Suprapubic skin (tissue), 4 donors: ENCODE measurements at regions not wholly inside any gene's neighbourhood (a gene's known extent, or its start where the extent isn't known, plus 50 kb on each side); places are given as distances from the start of the nearest gene placed in this dataset.
A peak's percentile ranks its signal among the peaks of the same experiment; 100 is the strongest.

Experiments
- EP300 ChIP-seq: sonication (generic); formaldehyde crosslinking; IDR thresholded peaks from one replicate; pipeline ENCODE4 v1.6.1; 2017; ENCODE audit warnings: antibody characterized with exemption
- POLR2A ChIP-seq, 2 donors: fragments of 450-650 bp; IDR thresholded peaks; one replicate each; pipeline ENCODE4 v1.6.1; 2017; ENCODE audit warnings: antibody characterized with exemption in 2 of 2, mild to moderate bottlenecking in 2 of 2, moderate library complexity in 2 of 2
- POLR2AphosphoS5 ChIP-seq, 3 donors: sonication (generic); formaldehyde crosslinking; IDR thresholded peaks; one replicate each; pipeline ENCODE4 v1.6.1; 2017; ENCODE audit warnings: antibody characterized with exemption in 3 of 3
- TF ChIP-seq, protein P1 (sequence below), 2 donors: fragments of 200-600 bp in 1 of 2; fragments of 450-650 bp in 1 of 2; sonication (generic) in 1 of 2; IDR thresholded peaks; one replicate each; pipeline ENCODE4 v1.5.1; 2016 to 2019; ENCODE audit warnings: antibody characterized with exemption in 2 of 2, mild to moderate bottlenecking in 1 of 2, moderate library complexity in 1 of 2

DNA sequence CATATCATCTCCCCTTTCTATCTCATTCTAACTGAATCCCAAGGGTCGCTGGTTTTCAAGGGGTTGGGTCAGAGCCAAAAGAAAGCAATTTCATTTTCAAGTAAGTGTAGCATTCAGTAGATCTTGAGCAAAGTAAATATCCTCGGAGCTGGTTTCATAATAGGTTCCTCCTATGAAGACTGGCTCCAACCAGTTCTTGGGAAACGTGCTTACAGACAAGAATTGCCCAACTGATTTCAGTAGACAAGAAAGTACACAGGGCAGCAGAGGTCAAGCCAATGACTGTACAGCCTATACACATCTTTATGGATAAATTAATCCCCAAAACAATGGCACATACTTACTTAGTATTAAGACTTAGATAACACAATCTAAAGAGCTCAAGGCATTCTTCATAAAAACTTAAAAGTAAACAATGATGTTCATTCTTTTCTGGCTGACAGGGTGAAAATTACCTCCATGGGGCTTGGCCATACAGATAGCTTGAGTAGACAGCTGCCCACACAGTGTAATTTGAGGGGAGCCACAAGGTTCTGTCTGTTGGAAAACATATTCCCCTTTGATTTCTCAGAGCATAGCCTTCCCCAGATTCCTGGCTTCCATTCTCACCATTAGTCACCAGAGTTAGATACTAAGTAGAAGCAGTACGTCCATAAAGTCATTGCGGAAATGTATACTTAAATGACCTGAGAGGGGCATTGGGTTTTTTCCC is 163.9 kb downstream of the ARRDC3 start:
- TF ChIP-seq EP300 (no peak), POLR2A (IDR thresholded peaks at IDR 0.05) (no peak), POLR2AphosphoS5 (IDR thresholded peaks at IDR 0.05) (peak in 1 of 3 donors; percentile 64)
- TF ChIP-seq, protein P1, sequence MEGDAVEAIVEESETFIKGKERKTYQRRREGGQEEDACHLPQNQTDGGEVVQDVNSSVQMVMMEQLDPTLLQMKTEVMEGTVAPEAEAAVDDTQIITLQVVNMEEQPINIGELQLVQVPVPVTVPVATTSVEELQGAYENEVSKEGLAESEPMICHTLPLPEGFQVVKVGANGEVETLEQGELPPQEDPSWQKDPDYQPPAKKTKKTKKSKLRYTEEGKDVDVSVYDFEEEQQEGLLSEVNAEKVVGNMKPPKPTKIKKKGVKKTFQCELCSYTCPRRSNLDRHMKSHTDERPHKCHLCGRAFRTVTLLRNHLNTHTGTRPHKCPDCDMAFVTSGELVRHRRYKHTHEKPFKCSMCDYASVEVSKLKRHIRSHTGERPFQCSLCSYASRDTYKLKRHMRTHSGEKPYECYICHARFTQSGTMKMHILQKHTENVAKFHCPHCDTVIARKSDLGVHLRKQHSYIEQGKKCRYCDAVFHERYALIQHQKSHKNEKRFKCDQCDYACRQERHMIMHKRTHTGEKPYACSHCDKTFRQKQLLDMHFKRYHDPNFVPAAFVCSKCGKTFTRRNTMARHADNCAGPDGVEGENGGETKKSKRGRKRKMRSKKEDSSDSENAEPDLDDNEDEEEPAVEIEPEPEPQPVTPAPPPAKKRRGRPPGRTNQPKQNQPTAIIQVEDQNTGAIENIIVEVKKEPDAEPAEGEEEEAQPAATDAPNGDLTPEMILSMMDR (IDR thresholded peaks at IDR 0.05), result no peak
